HL-60 (cell line): ENCODE measurements at regions not wholly inside any gene's neighbourhood (a gene's known extent, or its start where the extent isn't known, plus 50 kb on each side); places are given as distances from the start of the nearest gene placed in this dataset.

Experiments used
- DNase-seq, 2 experiments: peaks; one replicate each; pipeline ENCODE4 v3.0.0-alpha.2; 2010 to 2020; ENCODE audit warnings: low read depth in 1 of 2, low spot score in 1 of 2
- H3K27ac ChIP-seq: fragments of 250-450 bp; sonication (Bioruptor Pico); replicated peaks from 2 replicates; pipeline ENCODE4 v1.5.1; 2020; ENCODE audit warnings: mild to moderate bottlenecking, moderate library complexity
- H3K27me3 ChIP-seq: fragments of 250-450 bp; sonication (Bioruptor Pico); 2 replicates; pipeline ENCODE4 v1.5.1; 2021; ENCODE audit warnings: mild to moderate bottlenecking, moderate library complexity; ENCODE audit not compliant: insufficient read depth, poor library complexity, severe bottlenecking
- H3K4me3 ChIP-seq: replicated peaks from 2 replicates; pipeline ENCODE4 v1.5.1; 2011; ENCODE audit warnings: mild to moderate bottlenecking, control low read depth, low read length; ENCODE audit not compliant: insufficient read depth
- CTCF ChIP-seq: IDR thresholded peaks from one replicate; pipeline ENCODE4 v1.5.1; 2011; ENCODE audit warnings: low read length, control low read depth, inconsistent platforms; ENCODE audit not compliant: insufficient read depth
- GABPA ChIP-seq: IDR thresholded peaks from 2 replicates; pipeline ENCODE4 v1.6.1; 2012; ENCODE audit warnings: low read depth
- POLR2AphosphoS5 ChIP-seq: IDR thresholded peaks from 2 replicates; pipeline ENCODE4 v1.6.1; 2012; ENCODE audit warnings: low read depth
- REST ChIP-seq: IDR thresholded peaks from 2 replicates; pipeline ENCODE4 v1.6.1; 2012; ENCODE audit warnings: low read depth; ENCODE audit not compliant: insufficient replicate concordance
- SPI1 ChIP-seq: IDR thresholded peaks from 2 replicates; pipeline ENCODE4 v1.6.1; 2012; ENCODE audit warnings: low read depth, mild to moderate bottlenecking, borderline replicate concordance

DNA sequence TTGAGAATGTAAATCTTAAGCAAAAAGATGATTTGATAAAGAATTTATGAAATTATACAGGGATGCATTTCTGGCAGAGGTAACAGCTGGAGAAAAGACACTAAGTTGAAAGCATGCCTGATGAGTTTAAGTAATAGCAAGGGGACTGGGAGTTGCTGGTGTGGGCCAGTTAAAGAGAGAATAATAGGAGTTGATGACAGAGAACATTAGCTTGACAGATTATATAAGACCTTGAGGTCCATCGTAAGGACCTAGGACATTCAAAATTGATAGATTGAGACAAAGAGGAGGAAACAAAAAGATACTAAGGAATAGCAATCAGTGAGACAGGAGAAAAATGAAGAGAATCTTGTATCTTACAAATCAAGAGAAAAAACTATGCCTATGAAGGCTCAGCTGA is 84.7 kb upstream of the TMPRSS15 start:
- Histone ChIP-seq H3K4me3 (no peak overlapping the region), H3K27me3 (no peaks in the 10 kb centered on the region), H3K27ac (no peak overlapping the region)
- no peak for DNase-seq
- TF ChIP-seq SPI1 (no peak), CTCF (no peak), GABPA (no peak), REST (no peak), POLR2AphosphoS5 (no peak)

GRCh38 chr21:18493422-18493821 is 89.8 kb upstream of the TMPRSS15 start:
- no peak for DNase-seq
- Histone ChIP-seq H3K27ac (no peak overlapping the region), H3K27me3 (no peaks in the 10 kb centered on the region), H3K4me3 (no peak overlapping the region)
- no peak for TF ChIP-seq CTCF

- H3K27ac ChIP-seq: no peak overlapping the region
- H3K27me3 ChIP-seq: no peaks in the 10 kb centered on the region
- H3K4me3 ChIP-seq: no peak overlapping the region
- TF ChIP-seq CTCF: no peak
- DNase-seq: no peak
Observed at GRCh38 chr21:18495523-18495922, 91.9 kb upstream of the TMPRSS15 start.

DNA sequence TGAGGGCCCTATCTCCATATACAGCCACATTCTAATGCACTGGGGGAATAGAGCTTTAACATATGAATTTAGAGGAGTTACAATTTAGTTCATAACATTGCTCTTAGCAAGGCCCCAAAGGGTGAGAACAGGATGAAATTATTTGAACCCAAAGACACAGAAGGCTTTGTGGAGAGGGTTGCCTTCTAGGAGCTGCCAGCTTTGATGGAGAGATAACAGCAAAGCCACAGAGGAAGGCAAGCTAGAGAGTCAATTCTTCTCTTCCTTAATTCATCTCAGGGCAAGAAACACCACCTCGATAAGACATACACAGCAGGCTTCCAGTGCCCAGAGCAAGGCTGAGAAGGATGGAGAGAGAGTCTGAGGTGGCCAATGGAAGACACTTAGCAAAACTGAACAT is 94.8 kb upstream of the TMPRSS15 start:
- DNase-seq: no peak
- Histone ChIP-seq H3K4me3 (no peak overlapping the region), H3K27ac (no peak overlapping the region), H3K27me3 (no peaks in the 10 kb centered on the region)
- no peak for TF ChIP-seq GABPA
- TF ChIP-seq SPI1: no peak
- no peak for TF ChIP-seq CTCF
- no peak for TF ChIP-seq REST
- no peak for TF ChIP-seq POLR2AphosphoS5
